ENCODE measurements at regions not wholly inside any gene's neighbourhood (a gene's known extent, or its start where the extent isn't known, plus 50 kb on each side); places are given as distances from the start of the nearest gene placed in this dataset.
"Not testable (repeated sequence)": the region's sequence is repeated elsewhere in the genome, so short reads cannot be mapped to it uniquely, and the experiment has no call there.

DNA sequence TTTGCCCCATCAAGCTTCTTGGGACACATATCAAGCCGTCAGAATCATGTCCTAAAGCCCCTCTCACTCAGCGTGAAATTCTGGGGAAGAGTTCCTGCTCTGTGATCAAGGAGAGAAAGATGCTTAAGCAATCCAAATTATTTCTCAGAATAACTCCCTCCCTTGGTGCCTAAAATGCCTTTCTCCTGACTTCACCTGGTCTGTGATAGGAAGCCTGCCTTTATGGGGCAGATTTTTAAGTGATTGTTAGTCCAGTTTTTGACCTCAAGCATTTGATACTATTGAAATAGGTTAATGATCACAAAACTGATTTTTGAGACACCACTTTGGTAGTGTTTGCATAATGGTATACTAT, 76.4 kb upstream of the MAGI2 start:
- no peak for DNase-seq

DNA sequence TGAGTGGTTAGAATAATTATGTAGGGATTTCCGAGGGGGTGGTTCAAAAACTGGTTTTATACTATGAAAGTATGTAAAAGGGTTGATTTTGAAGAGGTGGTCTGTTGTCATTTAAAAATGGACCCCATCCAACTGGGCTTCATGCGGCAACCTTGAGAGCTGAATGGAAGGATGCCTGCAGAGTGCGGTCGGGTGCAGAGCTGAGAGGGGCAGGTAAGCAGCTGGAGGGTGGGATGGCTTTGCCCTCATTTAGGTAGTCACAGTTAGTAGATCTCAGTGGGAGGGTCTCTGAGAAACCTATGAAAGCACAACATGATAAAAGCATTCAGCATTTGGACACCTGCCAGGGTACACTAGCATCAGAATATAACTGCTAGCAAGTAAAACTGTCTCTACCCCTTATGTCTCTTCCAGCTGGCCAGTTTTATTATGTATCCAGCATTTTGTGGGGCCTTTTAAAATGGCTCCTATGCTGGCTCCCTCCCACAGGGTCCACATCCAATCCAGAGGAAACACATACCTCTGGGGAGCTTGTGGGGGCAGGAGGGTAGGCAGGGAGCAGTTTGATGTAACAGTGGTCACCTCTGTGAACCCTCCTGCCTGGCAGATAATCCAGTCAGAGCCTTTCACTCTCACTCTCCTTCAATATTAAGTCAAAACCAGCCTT, 75.9 kb upstream of the MAGI2 start:
- no peak for DNase-seq

DNA sequence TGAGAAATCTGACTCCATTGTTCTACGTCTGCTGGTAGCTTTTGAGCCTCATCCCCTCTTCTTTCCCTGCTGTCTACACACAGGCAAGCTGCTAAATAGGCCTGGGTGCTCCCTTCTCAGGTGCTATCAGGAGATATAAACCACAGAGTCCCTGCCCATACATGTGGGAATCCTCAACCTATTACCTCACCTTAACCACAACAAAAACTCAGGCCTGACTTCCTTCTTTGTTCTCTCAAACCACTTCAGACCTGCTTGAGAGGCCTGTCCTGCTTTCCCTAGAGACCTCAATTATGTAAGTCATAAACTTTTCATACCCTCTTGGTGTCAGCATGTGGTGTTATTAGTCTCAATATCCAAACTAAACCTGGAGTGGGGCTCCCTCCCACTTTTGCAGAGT, 75.0 kb upstream of the MAGI2 start:
- no peak for DNase-seq

DNA sequence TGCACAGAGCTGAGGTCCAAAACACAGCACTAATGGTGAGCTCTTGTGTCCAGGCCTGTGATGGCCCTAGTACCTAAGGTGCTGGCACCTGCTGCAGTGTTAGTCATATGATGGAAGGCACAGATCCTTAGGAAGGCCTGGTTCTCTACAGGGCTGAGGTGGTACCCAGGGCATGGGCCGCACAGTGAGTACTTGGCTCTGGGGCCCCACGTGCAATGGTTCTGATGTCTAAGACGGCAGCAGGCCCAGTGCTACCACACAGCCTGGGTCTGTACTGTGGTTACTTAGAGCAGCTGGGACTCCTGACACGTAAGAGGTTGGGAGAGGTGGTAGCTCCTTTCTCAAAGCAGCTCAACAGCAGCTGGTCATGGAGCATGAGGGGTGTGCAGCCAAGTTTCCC, 70.6 kb upstream of the MAGI2 start:
- no peak for DNase-seq

DNA sequence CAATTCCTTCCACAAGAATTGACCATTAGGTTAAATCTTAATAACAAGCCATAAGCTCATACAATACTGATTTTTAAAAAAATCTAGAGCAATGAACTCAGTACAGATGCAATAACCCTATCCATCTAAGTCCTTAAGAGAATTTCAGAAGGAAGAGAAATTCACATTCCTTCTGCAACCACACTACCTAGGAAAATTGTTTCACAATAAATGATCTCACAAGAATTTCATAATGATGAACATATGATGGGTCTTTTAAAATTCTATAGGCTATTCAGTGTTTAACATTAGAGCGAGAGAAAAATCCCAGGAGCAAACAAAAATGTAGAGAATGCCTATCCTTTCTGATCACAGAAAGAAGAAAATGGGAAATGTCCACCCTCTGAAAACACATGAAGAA, 70.0 kb upstream of the MAGI2 start:
- DNase-seq, result no peak

DNA sequence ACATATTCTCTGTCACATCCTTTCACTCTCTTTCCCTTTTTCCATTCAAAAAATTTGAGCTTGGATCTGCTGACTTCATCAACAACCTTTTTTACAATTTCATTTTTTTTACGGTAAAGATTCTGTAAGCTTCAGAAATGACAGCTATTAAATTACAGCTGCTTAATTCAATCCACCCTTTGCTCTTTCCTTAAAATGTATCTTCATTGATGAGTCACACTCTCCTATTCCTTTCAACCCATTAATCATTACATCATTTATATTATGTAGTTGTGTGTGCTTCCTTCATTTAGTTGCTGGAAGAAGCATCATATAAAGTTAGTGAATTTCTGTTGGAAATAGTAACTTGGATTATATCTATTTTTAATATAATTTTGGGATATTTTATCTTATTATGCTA, 67.1 kb upstream of the MAGI2 start:
- DNase-seq, result no peak

DNA sequence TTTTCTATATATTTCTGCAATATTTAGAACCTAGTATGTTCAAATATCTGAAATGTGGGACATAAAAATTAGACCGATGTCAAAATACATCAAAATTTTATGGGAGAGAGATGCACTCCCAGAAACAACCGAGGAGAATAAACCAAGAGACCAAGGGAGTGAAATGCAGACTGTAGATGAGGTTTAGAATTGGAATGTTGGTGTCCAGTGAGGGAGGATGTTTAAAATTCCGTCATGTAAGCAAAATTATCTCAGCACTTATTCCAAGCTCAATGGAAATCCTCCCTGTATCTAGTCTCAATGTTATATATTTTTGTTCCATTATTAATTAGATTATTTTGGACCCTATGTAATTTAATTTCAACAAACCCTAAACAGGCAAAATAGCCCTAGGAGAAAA, 61.9 kb upstream of the MAGI2 start:
- DNase-seq, result no peak

DNA sequence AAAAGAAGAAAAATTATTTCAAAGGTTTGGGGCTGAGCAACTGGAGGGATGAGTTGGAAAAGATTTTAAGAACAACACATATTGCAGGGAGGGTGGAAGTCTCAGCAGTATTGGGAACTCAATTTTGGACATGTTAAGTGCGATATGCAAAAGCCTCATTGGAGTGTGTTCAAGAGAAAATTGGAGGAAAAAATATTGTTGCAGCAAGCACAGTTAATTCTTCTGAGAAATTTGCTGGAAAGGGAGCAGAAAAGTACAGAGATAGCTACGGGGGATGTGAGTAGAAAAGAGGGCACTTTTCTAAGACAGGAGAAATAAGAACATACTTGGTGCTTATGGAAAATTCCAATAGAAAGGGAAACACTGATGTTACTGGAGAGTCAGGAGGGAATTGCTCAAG, 59.8 kb upstream of the MAGI2 start:
- no peak for DNase-seq

DNA sequence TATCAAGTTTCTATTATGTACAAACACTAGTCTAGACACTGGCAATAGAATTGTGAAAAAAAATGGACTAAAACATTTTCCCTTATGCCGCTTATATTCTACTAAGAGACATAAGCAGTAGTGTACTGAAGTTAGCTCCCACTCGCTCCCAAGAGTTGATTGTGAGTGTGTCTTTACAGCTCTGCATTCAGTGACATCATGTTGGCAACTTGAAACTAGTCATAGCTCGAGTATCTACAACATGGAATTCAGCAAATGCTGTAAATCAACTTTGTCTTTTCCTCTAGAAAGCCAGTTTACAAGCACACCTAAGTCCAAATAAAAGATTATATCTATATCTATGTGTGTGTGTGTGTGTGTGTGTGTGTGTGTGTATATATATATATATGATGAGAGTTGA, 58.8 kb upstream of the MAGI2 start:
- no peak for DNase-seq

DNA sequence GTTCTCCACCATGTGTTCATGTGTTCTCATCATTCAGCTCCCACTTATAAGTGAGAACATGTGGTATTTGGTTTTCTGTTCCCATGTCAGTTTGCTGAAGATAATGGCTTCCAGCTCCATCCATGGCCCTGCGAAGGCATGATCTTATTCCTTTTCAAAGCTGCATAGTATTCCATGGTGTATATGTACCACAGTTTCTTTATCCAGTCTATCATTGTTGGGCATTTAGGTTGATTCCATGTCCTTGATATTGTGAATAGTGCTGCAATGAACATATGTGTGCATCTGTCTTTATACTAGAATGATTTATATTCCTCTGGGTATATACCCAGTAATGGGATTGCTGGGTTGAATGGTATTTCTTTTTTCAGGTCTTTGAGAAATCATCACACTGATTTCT, 57.6 kb upstream of the MAGI2 start:
- not testable (repeated sequence) for DNase-seq

DNA sequence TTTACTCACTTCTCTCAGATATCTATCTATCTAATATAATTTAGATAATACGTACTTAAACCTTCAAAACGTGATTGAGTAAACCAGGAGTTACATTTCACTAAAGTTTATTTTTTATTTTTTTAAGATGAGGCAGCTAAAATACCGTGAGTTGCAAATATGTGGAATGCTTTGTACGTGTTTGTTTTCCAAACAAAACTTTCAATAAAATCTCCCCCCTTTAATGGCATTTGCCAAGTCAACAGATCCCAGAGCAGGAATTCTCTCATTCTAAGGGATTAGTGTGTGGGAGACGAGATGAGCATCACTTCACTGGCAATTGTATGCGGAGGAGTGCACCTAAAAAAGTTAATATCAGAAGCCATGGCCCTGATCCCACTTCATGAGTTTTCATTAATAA, 53.7 kb upstream of the MAGI2 start:
- DNase-seq, result no peak

DNA sequence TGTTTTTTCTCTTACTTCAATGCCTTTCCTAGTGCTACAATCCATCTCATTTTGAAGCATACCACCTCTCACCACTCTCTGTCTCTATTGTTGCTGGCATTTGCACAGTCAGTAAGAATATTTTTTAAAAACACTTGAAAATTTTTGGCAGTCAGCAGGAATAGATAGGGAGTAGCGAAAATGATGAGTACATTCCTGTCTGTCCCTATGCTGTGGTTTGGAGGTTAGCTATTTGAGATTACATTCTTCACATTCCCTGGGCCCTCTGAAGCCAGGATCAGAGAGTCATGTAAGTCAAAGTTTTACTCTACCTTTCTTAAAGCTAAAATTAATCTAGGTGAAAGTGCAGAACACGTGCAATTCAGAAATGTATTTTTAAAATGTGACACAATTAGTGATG, 53.0 kb upstream of the MAGI2 start:
- DNase-seq, result no peak

DNA sequence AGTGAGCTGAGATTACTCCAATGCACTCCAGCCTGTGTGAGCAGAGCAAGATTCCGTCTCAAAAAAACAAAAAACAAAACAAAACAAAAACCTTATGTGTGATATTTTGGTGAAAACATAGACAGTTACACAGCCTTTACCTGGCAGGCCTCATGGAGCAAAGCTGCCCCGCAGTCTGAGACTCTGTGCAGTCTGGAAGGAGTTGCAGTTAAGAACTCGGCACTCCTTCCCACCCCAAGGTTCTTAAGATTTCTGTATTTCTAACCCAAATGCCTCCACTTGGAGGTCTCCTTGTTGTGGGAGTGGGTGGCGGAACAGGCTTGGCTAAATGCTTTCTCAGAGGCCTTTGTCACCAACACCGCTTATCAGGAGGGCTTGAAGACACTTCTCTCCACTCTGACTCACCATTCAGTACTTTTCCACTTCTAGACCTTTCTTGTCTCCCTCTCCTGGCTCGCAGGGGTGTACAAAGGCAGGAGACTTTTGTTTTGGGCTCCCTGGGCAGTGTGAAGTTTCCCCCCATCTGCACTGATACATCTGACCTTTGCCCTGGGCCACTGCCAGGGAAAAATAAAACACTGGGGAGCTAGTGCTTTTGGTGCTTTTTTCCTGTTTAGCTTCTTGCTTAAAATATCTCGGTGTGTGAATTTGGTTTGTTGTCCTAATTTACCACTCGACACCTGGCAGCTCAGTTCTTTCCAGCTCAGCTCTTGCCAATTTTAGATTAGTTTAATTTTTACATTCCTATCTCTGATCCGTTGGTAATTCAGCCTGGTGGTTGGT, 51.3 kb upstream of the MAGI2 start:
- no peak for DNase-seq
